ENCODE measurements at regions not wholly inside any gene's neighbourhood (a gene's known extent, or its start where the extent isn't known, plus 50 kb on each side); places are given as distances from the start of the nearest gene placed in this dataset.

GRCh38 chr6:9435281-9435680, 979.6 kb downstream of the TFAP2A start:
- no peak for DNase-seq

GRCh38 chr6:9431945-9432344, 982.9 kb downstream of the TFAP2A start:
- DNase-seq: no peak

- peak; percentile 48 for DNase-seq
These were observed 986.3 kb downstream of the TFAP2A start for GRCh38 chr6:9428421-9429172.

DNA sequence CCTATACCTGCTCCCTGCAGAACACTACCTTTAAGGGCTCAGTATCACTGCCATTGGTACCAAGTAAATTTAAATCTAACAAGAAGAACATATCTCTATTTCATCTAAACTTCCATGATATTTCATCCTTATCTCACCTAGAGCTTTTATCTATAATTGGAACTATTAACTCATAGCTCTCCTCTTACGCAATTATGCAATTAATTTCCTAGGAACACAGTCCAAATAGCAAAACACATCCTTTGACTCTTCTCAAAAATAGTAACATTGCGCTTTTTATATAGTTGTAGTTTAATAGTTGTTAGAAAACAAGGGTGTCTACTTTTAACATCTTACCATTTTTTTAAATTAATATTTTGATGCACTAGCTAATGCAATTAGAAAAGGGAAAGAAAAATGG, 986.8 kb upstream of the SLC35B3 start:
- DNase-seq: no peak

- peak; percentile 51 for DNase-seq
These were observed 985.1 kb upstream of the SLC35B3 start for GRCh38 chr6:9420316-9421015.

DNA sequence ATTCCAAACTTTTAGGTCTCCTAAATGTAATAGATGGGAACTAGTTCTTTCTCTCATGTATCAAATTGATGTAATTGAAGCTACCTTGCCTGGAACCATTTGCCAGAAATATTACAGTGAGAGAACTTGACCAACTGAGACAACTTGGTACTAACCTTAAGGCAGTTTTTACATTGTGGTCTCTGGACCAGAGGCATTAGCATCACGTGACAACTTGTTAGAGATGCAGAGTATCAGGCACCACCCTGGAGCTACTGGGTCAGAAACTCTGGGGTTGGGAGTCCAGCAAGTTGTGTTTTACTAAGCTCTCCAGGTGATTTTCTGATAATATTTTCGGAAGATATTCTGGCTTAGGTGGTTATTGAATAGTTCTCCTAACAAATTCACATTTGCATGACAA, 982.1 kb upstream of the SLC35B3 start:
- DNase-seq: no peak

GRCh38 chr6:9412951-9413559, 977.7 kb upstream of the SLC35B3 start:
- DNase-seq: peak; percentile 31

DNA sequence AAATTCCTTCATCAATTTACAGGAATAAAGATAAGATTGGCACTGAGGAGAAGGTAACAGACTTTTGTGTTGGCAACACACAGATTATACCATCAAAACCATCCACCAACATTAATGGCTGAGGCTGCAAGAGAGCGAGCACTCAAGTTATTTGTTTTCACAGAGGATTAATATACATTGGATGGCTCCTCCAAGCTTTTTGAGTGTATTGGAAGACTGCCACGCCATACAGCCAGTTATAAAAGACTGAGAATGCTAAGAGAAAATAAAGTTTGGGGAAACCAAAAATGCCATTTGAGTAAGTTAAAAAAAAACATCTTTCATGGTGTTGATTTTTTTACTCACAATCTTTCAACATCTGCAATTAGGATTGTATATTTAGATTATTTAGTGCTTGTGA, 973.8 kb upstream of the SLC35B3 start:
- DNase-seq: no peak

DNA sequence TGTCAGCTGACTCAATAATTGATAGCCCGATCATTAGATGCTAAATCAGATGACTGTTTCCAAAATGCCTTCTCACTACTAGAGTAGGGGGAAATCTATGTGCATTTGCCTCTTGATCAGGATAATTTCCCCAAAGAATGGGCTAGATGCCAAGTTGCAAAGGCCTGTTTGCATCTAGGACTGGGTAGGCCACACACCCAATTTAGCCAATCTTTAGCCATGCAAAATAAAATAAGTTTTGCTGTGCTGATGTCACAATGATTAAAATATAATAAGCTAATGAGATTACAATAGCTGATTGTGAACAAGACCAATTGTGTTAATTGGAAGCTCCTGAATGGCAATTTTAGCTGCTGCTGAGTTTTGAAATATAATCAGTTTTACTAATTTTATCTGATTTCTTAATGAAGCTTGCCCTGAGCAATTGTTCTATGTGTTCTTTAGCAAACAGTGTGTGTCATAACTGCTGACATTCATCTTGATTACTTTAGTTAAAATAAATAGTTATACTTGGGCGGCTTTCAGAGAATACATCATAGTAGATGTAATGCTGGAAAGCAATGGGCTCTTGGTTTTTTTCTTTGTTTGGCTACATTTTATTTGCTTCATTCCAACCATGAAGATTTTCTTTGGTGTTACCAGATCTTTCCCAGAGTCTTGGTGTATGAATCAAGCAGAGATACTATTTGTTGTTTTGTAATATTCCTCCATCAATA, 973.2 kb upstream of the SLC35B3 start:
- no peak for DNase-seq

- DNase-seq: no peak
These were observed 970.5 kb upstream of the SLC35B3 start for GRCh38 chr6:9405825-9406224.

- peak; percentile 74 for DNase-seq
These were observed 970.0 kb upstream of the SLC35B3 start for GRCh38 chr6:9405369-9405768.

DNA sequence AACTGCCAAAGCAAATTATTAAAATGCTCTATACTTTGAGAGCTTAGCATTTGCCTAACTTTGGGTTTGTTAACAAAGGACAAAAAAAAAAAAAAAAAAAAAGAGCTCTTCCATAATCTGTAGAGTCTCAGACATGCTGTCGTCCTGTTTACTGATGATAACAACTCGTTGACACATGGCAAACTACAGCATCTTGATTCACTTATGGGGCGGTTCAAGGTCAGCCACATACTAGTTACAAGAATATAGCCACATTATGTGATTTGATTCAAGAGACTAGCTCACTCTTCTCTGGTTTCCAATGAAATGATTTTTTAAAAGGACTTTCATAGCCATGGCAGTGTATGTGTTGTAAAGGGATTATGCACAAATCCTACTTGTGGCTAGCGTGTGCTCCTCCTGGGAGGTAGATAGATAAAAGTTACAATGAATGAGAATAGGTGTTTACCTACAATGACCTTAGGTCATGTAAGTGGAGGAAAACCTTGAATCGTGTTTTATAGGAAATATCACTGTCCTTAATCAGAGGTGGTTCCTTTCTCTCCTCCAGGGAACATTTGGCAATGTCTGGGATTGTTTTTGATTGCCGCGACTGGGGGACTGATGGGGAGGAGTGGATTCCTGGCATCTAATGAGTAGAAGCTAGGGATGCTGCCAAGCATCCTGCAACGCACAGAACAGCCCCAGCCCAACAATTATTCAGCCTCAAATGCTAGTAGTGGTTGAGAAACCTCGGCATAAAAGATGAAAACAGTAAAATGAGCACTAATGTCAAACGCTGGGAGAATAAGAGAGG, 969.2 kb upstream of the SLC35B3 start:
- no peak for DNase-seq

GRCh38 chr6:9403736-9404135, 968.4 kb upstream of the SLC35B3 start:
- DNase-seq: no peak

DNA sequence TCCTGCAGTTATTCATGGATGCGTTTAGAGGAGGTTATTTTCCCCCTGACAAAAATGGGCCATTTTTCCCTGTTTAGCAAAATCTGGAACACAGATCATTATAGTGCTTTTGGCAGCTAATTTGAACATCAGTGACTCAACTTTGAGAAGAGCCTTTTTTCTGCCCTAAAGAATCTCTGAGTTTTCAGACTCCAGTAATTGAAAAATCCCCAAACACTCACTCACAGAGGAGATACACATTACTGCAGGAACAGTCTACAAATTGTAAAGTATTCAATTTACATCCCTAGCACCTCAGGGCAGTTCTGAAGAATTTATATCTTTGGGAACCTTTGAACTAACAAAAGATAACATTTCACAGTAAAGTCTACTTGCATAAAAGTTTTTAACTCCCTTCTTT, 966.6 kb upstream of the SLC35B3 start:
- DNase-seq: no peak

DNA sequence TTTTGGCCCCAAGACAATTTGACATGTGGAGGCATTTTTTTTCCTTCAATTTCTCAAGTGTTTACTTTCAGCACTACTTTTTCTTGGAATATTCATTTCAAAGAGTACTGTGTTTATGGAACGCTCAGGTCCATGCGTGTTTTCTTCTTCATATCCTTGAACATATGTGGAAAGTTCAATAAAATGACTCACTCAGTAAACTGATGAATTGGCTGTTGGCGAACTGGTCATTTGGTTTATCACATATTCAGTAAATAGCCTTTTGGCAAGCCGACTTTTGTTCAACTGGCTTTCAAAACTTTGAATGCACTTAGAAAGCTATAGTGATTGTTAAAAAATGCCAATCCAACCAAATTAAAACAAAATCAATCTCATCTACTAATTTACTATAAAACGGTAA, 964.6 kb upstream of the SLC35B3 start:
- no peak for DNase-seq

GRCh38 chr6:9398767-9399373, 963.5 kb upstream of the SLC35B3 start:
- no peak for DNase-seq

GRCh38 chr6:9398071-9398766, 962.9 kb upstream of the SLC35B3 start:
- no peak for DNase-seq

DNA sequence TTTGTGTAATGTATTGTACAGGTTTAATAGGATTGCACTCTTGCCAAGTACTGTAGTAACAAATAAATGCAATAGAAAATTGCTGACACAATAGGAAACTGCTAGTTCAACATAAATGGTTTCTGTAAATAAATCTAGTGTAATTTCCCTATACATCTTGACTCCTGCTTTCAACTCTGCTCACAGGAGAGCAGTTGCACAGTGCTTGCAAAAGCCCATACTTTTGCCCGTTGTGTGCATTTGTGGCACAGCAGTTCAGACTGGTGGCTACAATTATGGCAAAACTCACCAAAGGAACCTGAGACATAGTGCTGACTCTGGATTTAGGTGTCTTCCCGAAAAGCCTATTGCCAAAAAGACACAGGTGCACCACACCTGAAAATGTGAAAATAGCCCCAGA, 953.3 kb upstream of the SLC35B3 start:
- no peak for DNase-seq

GRCh38 chr6:9380568-9380967, 945.2 kb upstream of the SLC35B3 start:
- no peak for DNase-seq

DNA sequence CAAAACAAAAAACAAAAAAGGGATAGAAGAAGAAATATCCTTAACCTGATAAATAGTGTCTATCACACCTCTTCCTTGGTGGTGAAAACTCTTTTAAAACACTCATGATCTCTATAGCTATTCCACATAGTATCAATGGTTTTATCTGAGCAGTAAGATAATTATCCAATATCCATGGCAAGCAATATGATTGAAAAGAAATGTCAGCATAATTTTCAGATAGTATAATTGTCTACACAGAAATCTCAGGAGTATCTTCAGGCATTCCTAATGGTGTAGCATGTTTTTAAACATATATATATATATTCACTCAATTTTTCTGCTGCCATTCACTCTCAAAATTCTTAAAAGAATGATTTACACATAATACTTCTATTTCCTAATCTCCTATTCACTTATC, 938.0 kb upstream of the SLC35B3 start:
- no peak for DNase-seq

GRCh38 chr6:9370480-9370879, 935.1 kb upstream of the SLC35B3 start:
- DNase-seq: no peak
